ENCODE measurements at regions not wholly inside any gene's neighbourhood (a gene's known extent, or its start where the extent isn't known, plus 50 kb on each side); places are given as distances from the start of the nearest gene placed in this dataset.

DNA sequence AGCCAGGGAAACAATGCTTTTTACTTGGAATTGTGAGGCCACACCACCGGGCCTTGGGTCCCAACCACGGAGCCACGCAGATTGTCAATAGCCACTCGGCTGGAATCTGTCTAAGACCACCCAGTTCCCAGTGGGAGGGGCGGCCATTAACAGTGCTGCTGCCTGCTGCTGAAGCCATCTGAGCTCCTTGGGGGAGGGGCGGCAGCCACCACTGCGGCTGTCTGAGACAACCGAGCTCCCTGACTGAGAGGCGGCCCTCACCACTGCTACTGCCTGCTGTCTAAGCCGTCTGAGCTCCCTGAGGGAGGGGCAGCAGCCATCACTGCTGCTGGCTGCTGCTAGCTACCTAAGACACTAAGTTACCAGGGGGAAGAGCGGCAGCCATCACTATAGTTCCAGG lies 64.3 kb downstream of the DMRTA2 start:
- TF ChIP-seq, protein P1, sequence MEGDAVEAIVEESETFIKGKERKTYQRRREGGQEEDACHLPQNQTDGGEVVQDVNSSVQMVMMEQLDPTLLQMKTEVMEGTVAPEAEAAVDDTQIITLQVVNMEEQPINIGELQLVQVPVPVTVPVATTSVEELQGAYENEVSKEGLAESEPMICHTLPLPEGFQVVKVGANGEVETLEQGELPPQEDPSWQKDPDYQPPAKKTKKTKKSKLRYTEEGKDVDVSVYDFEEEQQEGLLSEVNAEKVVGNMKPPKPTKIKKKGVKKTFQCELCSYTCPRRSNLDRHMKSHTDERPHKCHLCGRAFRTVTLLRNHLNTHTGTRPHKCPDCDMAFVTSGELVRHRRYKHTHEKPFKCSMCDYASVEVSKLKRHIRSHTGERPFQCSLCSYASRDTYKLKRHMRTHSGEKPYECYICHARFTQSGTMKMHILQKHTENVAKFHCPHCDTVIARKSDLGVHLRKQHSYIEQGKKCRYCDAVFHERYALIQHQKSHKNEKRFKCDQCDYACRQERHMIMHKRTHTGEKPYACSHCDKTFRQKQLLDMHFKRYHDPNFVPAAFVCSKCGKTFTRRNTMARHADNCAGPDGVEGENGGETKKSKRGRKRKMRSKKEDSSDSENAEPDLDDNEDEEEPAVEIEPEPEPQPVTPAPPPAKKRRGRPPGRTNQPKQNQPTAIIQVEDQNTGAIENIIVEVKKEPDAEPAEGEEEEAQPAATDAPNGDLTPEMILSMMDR (IDR thresholded peaks at IDR 0.05) = no peak
- ATAC-seq (ENCODE audit: low FRiP score) (no peak), DNase-seq (ENCODE audit: low spot score) (no peak)

DNA sequence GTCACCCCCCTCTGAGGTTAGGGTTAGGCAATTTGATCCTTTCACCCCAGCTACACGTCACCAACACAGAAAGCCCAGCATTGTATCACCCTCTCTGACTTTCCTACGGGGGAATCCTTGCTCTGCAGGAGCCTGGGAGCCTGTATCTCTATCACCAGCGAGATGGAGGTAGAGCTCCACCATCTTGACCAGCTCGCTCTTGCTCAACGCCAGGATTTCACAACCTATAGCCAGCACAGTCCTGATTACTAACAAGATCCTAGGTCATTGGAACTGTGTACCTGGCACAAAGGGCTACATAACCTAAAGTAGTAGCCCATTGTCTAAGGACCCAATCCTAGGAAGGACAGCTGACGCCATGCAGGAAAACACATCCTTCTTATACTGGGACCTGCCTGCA lies 66.1 kb downstream of the DMRTA2 start:
- TF ChIP-seq, protein P1 (IDR thresholded peaks at IDR 0.05) = no peak
- DNase-seq (ENCODE audit: low spot score) = no peak
- no peak for ATAC-seq (ENCODE audit: low FRiP score)

DNA sequence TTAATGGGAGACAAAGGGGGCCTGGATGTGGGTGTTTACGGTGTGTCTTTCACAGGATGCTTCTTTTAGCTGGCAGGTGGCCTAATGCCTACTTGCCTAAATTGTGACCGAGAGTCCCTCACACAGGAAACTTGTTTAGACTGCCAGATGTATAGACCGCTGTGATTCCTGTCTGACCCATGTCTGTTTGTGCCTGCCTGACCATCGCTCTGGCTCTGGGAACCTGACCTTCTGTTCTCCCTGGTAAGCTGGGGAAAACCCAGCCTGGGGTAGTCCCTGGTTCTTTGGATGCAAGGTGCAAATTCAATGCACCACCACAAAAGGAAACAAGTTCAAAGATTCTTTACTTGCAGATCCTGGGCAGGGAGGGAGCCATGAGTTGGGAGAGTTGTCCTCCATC lies 68.4 kb downstream of the DMRTA2 start:
- TF ChIP-seq, protein P1 (IDR thresholded peaks at IDR 0.05) = no peak
- ATAC-seq (ENCODE audit: low FRiP score) (no peak), DNase-seq (ENCODE audit: low spot score) (no peak)

DNA sequence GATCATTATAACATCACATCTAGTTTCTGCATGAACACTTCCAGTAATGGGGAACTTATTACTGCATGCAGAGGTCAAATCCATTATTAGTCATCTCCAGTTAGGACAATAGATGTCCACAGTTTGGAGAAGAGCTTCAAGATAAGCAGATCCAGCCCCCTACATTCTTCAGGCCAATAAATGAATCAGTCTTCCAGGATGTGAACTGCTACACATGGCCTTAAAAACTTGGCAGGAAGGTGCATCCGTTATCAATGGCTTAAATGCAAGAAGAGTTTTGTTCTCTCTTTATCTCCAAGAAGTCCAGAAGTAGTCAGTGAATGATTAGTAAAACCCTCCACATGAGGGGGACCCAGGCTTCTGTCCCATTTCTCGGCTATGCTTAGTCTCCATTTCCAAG lies 70.8 kb downstream of the DMRTA2 start:
- no peak for ATAC-seq (ENCODE audit: low FRiP score)
- no peak for DNase-seq (ENCODE audit: low spot score)
- TF ChIP-seq, protein P1 (IDR thresholded peaks at IDR 0.05) = no peak

DNA sequence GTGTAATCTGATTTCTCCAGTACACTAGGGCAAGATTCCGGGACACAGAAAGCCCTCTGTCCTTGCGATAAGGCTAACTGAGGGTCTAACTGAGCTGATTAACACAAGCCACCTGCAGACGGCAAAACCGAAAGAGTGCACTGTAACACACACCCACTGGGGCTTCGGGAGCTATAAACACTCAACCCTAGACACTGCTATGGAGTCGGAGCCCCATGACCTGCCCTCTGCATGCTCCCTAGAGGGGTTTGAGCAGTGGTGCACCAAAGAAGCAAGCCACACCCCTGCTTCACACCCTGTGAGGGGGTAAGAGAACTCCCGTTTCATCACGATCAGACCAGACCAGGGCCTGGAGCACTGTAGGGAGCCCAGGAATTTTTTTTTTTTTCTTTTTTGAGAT lies 72.4 kb downstream of the DMRTA2 start:
- ATAC-seq (ENCODE audit: low FRiP score) (no peak), DNase-seq (ENCODE audit: low spot score) (no peak)
- TF ChIP-seq, protein P1 (IDR thresholded peaks at IDR 0.05) = no peak

DNA sequence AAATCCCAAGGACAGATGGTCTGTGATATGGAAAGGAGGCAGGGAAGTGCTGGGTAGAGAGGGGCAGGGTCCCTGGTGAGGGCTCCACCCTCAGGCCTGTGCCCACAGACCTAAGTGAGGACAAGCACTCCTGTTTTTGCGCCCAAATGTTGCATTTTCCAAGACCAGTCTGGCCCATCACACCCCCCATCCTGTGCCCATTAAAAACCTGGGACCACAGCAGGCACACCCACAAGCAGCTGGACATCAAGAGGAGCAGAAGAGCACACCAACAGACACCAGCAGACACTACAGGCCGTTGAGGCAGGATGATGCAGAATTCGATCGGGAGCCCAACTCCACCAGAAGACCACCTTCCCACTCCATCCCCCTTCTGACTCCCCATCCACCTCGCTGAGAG lies 72.8 kb downstream of the DMRTA2 start:
- TF ChIP-seq, protein P1 (IDR thresholded peaks at IDR 0.05) = no peak
- DNase-seq (ENCODE audit: low spot score) (no peak), ATAC-seq (ENCODE audit: low FRiP score) (no peak)

DNA sequence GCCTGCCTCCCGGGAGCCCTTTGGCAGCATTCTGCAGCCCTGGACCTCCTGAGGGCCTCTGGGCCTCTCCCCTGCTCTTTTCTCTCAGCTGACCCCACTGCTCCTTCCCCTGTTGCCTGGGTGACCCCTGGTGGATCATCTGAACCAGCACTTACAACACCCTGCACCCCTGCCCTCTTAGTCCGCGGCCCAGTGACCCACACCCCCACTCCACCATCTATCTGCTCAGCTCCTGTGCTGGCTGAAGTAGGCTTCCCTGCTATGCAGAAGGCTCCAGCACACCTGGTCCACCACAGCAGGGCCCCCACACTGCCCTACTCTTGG lies 74.0 kb downstream of the DMRTA2 start:
- ATAC-seq (ENCODE audit: low FRiP score) = no peak
- DNase-seq (ENCODE audit: low spot score) = no peak
- TF ChIP-seq, protein P1 (IDR thresholded peaks at IDR 0.05) = no peak

Data from omental fat pad (tissue), 3 donors.